BE2C (cell line): ENCODE measurements at regions not wholly inside any gene's neighbourhood (a gene's known extent, or its start where the extent isn't known, plus 50 kb on each side); places are given as distances from the start of the nearest gene placed in this dataset.

ENCODE experiments used
- DNase-seq: peaks from one replicate; pipeline ENCODE4 v3.0.0-alpha.2; 2020
- H3K27me3 ChIP-seq: fragments of 250-450 bp; sonication (Bioruptor Pico); 2 replicates; pipeline ENCODE4 v1.5.1; 2020; ENCODE audit warnings: mild to moderate bottlenecking
- H3K36me3 ChIP-seq: fragments of 250-450 bp; sonication (Bioruptor Pico); 2 replicates; pipeline ENCODE4 v1.5.1; 2020; ENCODE audit warnings: mild to moderate bottlenecking
- H3K4me1 ChIP-seq: fragments of 250-450 bp; sonication (Bioruptor Pico); 2 replicates; pipeline ENCODE4 v1.5.1; 2020
- H3K4me3 ChIP-seq: 2 replicates; pipeline ENCODE4 v1.5.1; 2011; ENCODE audit warnings: low read depth, low read length
- H3K9me3 ChIP-seq: fragments of 250-450 bp; sonication (Bioruptor Pico); 2 replicates; pipeline ENCODE4 v1.5.1; 2020
- TF ChIP-seq, protein P1 (sequence below): IDR thresholded peaks from 2 replicates; pipeline ENCODE4 v1.5.1; 2012; ENCODE audit warnings: mild to moderate bottlenecking, low read depth, low read length

DNA sequence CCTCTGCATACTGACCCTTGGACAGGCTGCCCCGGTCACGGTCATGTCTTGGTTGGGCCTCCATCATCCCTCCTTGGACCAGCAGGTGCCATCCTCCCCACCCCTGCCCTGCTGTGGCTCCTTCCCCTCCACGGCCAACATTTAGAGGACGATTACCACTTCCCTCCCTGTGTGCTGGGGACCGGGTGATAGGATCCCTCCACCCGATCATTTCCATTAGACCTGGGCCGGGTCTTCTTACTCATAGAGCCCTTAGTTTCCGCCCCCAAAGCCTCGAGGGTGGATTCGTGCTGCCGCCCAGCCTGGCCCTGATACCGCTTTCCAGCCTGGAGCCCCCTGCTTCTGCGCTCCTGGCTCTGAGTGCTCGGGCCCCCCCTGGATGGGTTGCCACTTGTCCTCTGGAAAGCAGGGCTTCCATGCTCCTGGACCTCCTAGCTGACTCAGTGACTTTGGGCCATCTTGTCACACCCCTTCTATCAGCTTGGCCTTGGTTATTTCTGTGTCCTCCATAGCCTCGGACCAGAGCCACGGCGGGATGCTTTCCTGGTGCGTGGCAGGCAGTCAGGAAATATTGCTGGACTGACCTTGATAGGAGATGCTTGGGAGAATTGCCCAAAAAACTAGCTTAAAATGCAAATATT lies 171.4 kb downstream of the SEC14L1 start:
- no peak overlapping the region for H3K4me3 ChIP-seq
- TF ChIP-seq, protein P1, sequence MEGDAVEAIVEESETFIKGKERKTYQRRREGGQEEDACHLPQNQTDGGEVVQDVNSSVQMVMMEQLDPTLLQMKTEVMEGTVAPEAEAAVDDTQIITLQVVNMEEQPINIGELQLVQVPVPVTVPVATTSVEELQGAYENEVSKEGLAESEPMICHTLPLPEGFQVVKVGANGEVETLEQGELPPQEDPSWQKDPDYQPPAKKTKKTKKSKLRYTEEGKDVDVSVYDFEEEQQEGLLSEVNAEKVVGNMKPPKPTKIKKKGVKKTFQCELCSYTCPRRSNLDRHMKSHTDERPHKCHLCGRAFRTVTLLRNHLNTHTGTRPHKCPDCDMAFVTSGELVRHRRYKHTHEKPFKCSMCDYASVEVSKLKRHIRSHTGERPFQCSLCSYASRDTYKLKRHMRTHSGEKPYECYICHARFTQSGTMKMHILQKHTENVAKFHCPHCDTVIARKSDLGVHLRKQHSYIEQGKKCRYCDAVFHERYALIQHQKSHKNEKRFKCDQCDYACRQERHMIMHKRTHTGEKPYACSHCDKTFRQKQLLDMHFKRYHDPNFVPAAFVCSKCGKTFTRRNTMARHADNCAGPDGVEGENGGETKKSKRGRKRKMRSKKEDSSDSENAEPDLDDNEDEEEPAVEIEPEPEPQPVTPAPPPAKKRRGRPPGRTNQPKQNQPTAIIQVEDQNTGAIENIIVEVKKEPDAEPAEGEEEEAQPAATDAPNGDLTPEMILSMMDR, result no peak
- H3K9me3 ChIP-seq, result no peaks in the 10 kb centered on the region
- peaks cover 4% of the 10 kb centered on the region for H3K4me1 ChIP-seq
- DNase-seq, result no peak
- no peaks in the 10 kb centered on the region; the same call in 1 of the 2 replicates for H3K36me3 ChIP-seq
- H3K27me3 ChIP-seq, result no peaks in the 10 kb centered on the region

DNA sequence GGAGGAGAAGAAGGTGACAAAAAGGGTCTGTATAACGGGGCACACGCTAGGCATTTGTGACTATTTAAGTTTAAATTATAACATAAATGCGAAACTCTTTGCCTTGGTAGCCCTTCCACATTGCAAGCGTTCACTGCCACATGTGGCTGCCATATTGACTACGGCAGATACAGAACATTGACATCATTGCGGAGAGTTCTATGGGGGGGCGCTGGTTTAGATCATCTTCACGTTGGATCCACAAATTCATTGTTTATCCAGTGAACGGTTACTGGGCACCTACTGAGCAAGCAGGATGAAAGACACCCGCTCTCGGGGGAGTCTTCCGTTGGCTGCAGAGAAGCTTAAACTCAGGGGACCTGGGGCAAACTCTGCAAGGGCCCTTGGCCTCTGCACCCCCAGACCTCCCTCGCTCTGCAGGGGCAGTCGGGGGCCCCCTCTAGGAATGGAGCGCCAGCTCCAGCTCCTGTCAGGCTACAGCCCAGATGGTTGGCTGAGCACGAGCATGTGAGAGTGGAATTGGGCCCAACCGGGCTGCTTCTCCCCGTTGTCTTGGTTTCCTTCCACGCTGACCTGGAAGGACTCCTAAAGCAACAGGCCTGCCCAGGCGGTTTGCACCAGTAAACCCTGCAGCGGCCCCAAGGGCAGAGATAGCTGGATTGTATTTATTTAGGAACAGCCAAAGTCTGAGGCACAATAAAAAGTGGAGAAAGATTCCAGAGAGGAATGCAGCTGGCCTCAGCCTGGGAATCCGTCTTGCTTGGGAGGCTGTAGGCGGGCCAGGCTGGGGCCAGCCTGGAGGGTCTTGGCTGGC lies 172.2 kb downstream of the SEC14L1 start:
- DNase-seq, result no peak
- H3K9me3 ChIP-seq, result no peaks in the 10 kb centered on the region
- no peaks in the 10 kb centered on the region for H3K27me3 ChIP-seq

DNA sequence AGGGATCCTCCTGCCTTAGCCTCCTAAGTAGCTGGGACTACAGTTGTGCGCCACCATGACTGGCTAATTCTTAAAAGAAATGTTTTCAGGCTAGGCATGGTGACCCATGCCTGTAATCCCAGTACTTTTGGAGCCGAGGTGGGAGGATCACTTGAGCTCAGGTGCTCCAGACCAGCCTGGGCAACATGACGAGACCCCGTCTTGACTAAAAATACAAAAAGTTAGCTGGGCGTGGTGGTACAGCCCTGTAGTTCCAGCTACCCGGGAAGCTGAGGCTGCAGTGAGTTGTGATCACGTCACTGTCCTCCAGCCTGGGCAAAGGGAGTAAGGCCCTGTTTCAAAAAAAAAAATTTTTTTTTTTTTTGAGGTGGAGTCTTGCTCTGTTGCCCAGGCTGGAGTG lies 173.1 kb downstream of the SEC14L1 start:
- TF ChIP-seq, protein P1, result no peak
- Histone ChIP-seq H3K4me1 (peaks cover under 1% of the 10 kb centered on the region), H3K9me3 (no peaks in the 10 kb centered on the region)

More for the DNA sequence above, 172.2 kb downstream of the SEC14L1 start:
- no peaks in the 10 kb centered on the region; the same call in 1 of the 2 replicates for H3K4me1 ChIP-seq
- no peak overlapping the region for H3K4me3 ChIP-seq
- TF ChIP-seq, protein P1, result no peak
- no peaks in the 10 kb centered on the region; the same call in 1 of the 2 replicates for H3K36me3 ChIP-seq

DNA sequence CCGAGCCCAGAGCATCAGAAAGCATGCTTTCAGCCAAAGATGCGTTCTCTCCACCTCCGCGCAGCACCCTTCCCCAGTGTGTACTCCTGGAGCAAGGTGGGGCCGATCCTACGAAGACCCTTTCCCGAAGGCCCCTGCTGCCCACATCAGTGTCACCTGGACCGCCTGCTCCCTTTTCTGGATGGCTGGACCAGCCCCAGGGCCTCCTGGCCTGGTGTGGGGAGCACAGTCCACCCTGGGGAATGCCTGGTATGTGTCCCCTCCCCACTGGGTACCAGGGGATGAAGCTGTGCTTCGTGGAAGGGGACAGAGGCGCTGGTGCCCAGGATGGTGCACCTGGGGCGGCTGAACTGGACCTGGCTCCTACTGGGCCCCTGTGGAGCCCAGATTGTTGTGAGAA lies 173.8 kb downstream of the SEC14L1 start:
- TF ChIP-seq, protein P1, result no peak
- Histone ChIP-seq H3K36me3 (no peaks in the 10 kb centered on the region; the same call in 1 of the 2 replicates), H3K4me1 (peaks cover 9% of the 10 kb centered on the region), H3K27me3 (no peaks in the 10 kb centered on the region), H3K9me3 (no peaks in the 10 kb centered on the region), H3K4me3 (no peak overlapping the region)
- no peak for DNase-seq

More for the DNA sequence above, 173.1 kb downstream of the SEC14L1 start:
- H3K27me3 ChIP-seq, result no peaks in the 10 kb centered on the region
- H3K4me3 ChIP-seq, result no peak overlapping the region
- H3K36me3 ChIP-seq, result no peaks in the 10 kb centered on the region; the same call in 1 of the 2 replicates
- no peak for DNase-seq

DNA sequence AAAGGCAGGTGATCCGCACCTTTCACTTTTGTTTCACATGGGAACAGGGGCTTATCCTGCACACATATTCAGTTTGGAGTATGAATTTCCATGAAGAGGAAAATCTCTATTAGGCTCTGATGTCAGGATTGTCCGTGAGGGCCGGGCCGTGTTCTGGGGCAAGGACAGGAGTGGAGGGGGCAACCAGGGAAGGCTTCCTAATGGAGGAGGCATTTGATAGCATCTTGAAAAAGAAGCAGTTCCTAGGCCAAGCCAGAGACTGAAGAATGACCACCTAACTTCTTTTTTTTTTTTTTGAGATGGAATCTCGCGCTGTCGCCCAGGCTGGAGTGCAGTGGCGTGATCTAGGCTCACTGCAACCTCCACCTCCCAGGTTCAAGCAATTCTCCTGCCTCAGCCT lies 174.2 kb downstream of the SEC14L1 start:
- H3K9me3 ChIP-seq, result no peaks in the 10 kb centered on the region
- no peak for DNase-seq
- TF ChIP-seq, protein P1, result no peak
- H3K27me3 ChIP-seq, result no peaks in the 10 kb centered on the region
- H3K4me1 ChIP-seq, result peaks cover 10% of the 10 kb centered on the region
- no peak overlapping the region for H3K4me3 ChIP-seq
- no peaks in the 10 kb centered on the region; the same call in 1 of the 2 replicates for H3K36me3 ChIP-seq
